ENCODE measurements at regions not wholly inside any gene's neighbourhood (a gene's known extent, or its start where the extent isn't known, plus 50 kb on each side); places are given as distances from the start of the nearest gene placed in this dataset.
A peak's percentile ranks its signal among the peaks of the same experiment; 100 is the strongest.

DNA sequence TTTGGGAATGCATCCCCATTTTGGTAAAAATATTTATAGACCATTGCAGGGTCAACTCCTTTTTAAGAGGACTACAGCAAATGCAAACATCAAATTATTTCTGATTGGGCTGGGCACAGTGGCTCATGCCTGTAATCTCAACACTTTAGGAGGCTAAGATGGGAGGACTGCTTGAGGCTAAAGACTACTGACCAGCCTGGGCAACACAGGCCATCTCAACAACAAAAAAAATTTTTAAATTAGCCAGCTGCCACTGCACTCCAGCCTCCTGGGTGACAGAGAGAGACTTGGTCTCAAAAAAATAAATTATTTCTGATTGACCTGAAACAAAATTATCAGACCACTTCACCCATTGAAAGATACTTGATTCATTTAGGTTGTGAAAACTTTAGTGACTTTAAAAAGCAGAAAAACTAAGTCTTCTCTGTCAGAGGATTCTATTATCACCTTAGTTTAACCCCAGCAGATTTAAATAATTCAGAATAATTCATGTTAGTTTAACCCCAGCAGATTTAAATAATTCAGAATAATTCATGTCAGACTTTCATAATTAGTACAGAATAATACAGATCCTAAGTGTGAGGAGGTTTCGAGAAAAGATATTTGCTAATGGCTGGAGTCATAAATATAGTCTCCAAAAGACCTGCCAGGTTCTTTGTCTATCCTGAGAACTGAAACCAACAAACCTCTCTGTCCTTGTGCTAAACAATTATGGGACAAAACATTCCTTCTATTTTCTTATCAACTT is 183.6 kb upstream of the STT3B start:
- peaks cover 12% of the 10 kb centered on the region for H3K36me3 Mint-ChIP-seq (ENCODE audit: low read depth)
- no peaks in the 10 kb centered on the region for H3K4me1 Mint-ChIP-seq
- H3K27me3 Mint-ChIP-seq = no peaks in the 10 kb centered on the region
- ChIA-PET CTCF (no interaction called here), POLR2A (no interaction called here)
- no peak for DNase-seq
- H3K27ac Mint-ChIP-seq = no peak overlapping the region
- H3K4me3 Mint-ChIP-seq = no peak overlapping the region
- H3K9me3 Mint-ChIP-seq = peaks cover 14% of the 10 kb centered on the region

DNA sequence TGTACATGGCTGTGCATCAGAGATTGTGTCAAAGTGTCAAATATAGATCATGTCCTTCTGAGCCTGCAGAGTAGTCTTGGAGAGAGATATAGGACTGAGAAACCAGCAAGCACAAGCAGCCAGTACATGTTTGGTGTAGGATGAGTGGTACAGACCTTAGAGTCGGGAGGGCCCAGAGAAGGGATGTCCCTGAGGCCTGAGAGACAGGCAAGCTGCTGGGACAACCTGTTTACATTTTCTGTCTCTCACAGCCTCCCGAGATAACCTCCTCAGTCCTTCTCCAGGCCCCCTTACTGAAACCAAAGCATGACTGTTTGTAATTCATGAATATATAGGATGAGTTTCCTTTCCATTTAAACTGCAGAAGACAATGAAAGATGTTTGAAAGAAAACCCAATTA is 182.4 kb upstream of the STT3B start:
- CTCF ChIA-PET = no interaction called here
- no peak overlapping the region for H3K4me3 Mint-ChIP-seq
- H3K27me3 Mint-ChIP-seq = no peaks in the 10 kb centered on the region
- peaks cover 11% of the 10 kb centered on the region for H3K9me3 Mint-ChIP-seq
- POLR2A ChIA-PET = no interaction called here
- peaks cover 9% of the 10 kb centered on the region for H3K36me3 Mint-ChIP-seq (ENCODE audit: low read depth)
- no peaks in the 10 kb centered on the region for H3K4me1 Mint-ChIP-seq
- no peak for DNase-seq
- H3K27ac Mint-ChIP-seq = no peak overlapping the region

DNA sequence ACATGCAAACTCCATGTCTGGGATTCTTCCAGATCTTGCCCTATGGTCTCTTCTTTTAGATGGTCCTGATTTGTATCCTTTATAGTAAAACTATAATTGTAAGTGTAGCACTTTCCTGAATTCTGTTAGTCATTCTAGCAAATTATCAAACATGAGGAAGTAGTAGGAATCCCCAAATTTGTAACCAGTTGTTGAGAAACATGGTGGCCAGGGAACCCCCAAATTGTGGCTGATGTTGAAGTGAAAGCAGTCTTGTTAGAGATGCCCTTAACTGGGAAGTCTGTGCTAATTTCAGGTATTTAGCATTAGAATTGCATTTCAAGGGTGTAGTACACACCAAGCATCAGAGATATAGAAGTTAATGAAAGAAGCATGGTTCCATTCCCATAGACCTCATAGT is 180.4 kb upstream of the STT3B start:
- no peak for DNase-seq
- Mint-ChIP-seq H3K27me3 (no peaks in the 10 kb centered on the region), H3K4me1 (peaks cover 7% of the 10 kb centered on the region), H3K9me3 (peaks cover 12% of the 10 kb centered on the region), H3K36me3 (ENCODE audit: low read depth) (peaks cover 9% of the 10 kb centered on the region), H3K4me3 (no peak overlapping the region), H3K27ac (no peak overlapping the region)
- POLR2A ChIA-PET = no interaction called here
- CTCF ChIA-PET = no interaction called here

DNA sequence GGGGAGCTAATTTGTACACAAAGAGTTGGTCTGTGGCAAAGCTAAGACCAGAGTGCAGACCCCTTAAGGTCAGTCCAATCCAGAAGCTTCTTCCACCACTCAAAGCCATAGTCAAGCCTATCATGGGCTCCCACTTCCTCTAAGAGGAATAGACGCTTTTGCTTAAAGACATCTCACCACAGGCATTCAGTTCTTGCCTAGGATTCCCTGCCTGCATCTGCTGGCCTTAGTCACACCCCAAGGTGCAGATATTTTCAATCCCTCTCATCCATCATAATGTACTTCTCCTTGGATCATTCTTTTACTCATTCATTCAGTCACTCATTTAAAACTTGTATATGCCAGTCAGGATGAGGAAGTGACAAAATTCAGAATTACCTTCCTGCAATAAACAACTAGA is 179.6 kb upstream of the STT3B start:
- POLR2A ChIA-PET = no interaction called here
- no peak for DNase-seq
- H3K4me3 Mint-ChIP-seq = no peak overlapping the region
- peaks cover 10% of the 10 kb centered on the region for H3K9me3 Mint-ChIP-seq
- CTCF ChIA-PET = no interaction called here
- H3K36me3 Mint-ChIP-seq (ENCODE audit: low read depth) = peaks cover 13% of the 10 kb centered on the region
- H3K4me1 Mint-ChIP-seq = peaks cover 14% of the 10 kb centered on the region
- no peak overlapping the region for H3K27ac Mint-ChIP-seq
- H3K27me3 Mint-ChIP-seq = no peaks in the 10 kb centered on the region

DNA sequence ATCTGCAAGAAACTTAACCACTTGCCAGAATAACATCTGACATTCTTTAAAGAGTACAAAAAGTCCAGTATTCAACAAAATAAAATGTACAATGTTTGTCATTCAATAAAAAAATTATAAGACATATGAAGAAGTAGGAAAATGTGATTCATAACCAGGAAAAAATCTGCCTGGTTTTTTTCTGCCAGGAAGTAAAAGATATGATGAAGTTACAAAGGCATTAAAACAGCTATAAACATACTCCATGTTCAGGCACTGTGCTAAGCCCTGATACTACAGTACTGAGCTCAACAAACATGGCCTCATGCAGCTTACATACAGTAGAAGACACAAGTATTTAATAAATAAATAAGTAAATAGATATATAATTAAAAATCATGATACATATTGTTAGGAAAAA is 178.4 kb upstream of the STT3B start:
- ChIA-PET CTCF (no interaction called here), POLR2A (no interaction called here)
- H3K36me3 Mint-ChIP-seq (ENCODE audit: low read depth) = peaks cover 13% of the 10 kb centered on the region
- no peak for DNase-seq
- no peak overlapping the region for H3K4me3 Mint-ChIP-seq
- H3K27ac Mint-ChIP-seq = no peak overlapping the region
- H3K27me3 Mint-ChIP-seq = no peaks in the 10 kb centered on the region
- peaks cover 16% of the 10 kb centered on the region for H3K4me1 Mint-ChIP-seq
- H3K9me3 Mint-ChIP-seq = peaks cover 10% of the 10 kb centered on the region

DNA sequence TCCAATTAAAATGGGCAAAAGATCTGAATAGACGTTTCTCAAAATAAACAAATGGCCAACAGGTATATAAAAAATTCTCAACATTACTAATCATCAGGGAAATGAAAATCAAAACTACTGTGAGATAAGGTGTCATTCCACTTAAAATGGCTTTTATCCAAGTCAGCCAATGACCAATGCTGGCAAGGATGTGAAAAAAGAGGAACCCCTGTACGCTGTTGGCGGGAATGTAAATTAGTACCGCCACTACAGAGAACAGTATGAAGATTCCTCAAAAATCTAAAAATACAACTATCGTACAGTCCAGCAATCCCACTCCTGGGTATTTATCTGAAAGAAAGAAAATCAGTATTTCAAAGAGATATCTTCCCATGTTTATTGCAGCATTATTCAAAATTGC is 176.9 kb upstream of the STT3B start:
- Mint-ChIP-seq H3K27me3 (no peaks in the 10 kb centered on the region), H3K4me3 (no peak overlapping the region), H3K4me1 (peaks cover 17% of the 10 kb centered on the region), H3K9me3 (peaks cover 8% of the 10 kb centered on the region), H3K36me3 (ENCODE audit: low read depth) (peaks cover 11% of the 10 kb centered on the region), H3K27ac (no peak overlapping the region)
- CTCF ChIA-PET = no interaction called here
- no peak for DNase-seq
- POLR2A ChIA-PET = no interaction called here

DNA sequence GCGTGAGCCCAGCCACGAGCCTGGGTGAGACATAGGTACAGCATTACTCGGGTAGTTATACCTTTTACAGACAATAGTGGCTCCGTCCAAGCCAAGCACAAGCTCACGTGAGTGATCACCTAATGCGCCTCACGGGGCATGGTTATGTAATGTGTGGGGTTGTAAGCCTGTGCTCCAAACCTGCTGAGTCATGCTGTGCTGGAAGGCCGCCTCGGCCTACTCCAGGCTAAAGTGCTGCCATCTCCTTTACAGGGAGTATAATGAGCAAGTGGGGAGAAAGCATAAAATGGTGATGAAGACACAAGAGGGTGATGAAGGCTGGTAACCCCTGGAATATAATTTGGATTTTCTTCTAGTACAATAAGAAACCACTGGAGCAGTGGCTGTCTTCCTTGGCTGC is 175.8 kb upstream of the STT3B start:
- H3K4me3 Mint-ChIP-seq = no peak overlapping the region
- DNase-seq = no peak
- H3K36me3 Mint-ChIP-seq (ENCODE audit: low read depth) = peaks cover 11% of the 10 kb centered on the region
- POLR2A ChIA-PET = interaction anchor here (1.2 kb wide), 1 partner anchor 176 kb away, joined by 5 read pairs; the partner anchor contains the start of gene STT3B
- no peaks in the 10 kb centered on the region for H3K27me3 Mint-ChIP-seq
- no peak overlapping the region for H3K27ac Mint-ChIP-seq
- H3K4me1 Mint-ChIP-seq = peaks cover 22% of the 10 kb centered on the region
- CTCF ChIA-PET = no interaction called here
- H3K9me3 Mint-ChIP-seq = peaks cover 7% of the 10 kb centered on the region

DNA sequence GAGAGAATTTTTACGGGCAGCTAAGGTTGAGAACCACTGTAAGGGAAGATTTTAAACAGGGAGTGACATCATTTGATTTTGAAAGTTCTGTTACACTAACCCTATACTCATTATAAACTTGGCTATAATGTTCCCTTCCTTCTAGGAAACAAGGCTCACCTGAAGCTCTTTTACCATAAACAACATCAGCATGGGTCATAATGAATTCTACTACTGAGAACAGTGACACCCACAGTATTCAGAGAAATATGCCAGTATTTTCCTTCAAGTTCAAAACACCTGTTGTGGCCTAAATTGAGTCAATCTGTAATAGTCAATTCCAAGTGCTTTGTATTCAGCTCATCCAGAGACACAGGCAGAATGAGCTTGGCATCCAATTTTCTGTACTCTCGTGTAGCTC is 175.3 kb upstream of the STT3B start:
- Mint-ChIP-seq H3K4me3 (no peak overlapping the region), H3K27me3 (no peaks in the 10 kb centered on the region), H3K9me3 (peaks cover 7% of the 10 kb centered on the region), H3K27ac (peak overlapping the region; percentile 17), H3K36me3 (ENCODE audit: low read depth) (peaks cover 10% of the 10 kb centered on the region), H3K4me1 (peaks cover 24% of the 10 kb centered on the region)
- ChIA-PET POLR2A (interaction anchor here (1.2 kb wide), 1 partner anchor 176 kb away, joined by 5 read pairs; the partner anchor contains the start of gene STT3B), CTCF (no interaction called here)
- DNase-seq = no peak

DNA sequence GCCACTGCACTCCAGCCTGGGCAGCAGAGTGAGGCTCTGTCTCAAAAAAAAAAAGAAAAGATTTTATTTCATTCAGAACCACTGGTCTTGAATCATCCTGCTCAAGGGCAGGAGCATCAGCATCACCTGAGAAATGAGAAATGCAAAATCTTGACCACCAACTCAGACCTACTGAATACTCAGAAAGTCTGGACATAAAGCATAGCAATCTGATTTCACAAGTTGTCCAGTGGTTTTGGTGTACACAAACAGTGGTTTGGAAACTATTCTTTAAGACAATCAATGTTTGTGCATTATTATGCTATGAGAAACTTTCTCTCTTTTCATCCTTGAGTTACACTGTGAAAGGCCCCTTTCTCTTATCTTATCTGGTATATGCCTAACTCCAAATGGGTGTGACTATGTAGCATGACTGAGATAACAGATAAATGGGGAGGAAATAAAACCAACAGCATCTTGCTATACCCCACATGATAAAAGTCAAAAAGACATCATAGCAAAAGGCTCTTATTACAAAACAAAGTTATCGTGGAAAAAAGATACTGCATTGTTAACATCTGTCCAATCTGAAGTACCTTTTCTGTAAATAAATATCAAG is 174.2 kb upstream of the STT3B start:
- ChIA-PET CTCF (no interaction called here), POLR2A (no interaction called here)
- peaks cover 7% of the 10 kb centered on the region for H3K9me3 Mint-ChIP-seq
- peaks cover 8% of the 10 kb centered on the region for H3K36me3 Mint-ChIP-seq (ENCODE audit: low read depth)
- H3K27ac Mint-ChIP-seq = no peak overlapping the region
- H3K27me3 Mint-ChIP-seq = no peaks in the 10 kb centered on the region
- no peak overlapping the region for H3K4me3 Mint-ChIP-seq
- peaks cover 24% of the 10 kb centered on the region for H3K4me1 Mint-ChIP-seq
- DNase-seq = no peak

DNA sequence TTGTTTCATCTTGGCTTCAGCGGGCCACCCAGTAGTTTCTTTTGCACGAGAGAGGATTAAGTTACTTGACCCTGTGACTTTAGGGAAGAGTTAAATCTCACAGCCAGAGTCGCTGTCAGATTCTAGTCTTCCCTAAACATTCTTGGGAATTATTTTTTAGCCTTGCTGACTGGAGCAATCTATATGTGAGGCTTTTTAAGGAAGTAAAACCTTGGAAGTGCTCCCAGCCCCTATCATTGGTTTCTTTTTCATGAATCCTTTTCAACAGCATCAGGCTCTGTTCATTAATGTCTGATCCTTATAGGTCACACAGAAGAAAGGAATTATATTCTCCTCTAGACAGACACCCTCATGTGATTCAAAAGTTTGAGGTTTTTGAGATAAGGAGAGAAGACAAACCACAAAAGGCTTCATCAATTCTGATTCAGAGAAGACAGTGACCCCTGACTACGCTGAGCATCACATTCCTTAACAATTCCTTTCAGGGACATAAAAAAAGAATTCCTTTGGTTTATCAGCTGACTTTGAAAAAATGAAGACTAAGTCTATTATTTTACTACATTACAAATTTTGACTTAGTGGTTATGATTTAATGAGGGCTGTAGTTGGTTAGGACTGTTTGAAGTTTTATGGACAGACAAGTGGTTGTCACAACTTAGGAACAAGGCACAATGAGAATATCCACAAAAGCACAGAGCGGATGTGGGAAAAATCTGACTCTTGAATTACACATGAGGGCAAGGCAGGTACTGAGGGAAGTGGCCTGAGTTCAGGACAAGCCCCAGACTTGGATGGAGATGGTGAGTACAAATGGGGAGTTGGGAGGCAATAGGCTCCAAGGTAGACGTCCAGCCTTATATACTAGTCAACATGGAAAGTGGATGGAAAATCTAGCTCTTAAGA is 171.1 kb upstream of the STT3B start:
- peaks cover 8% of the 10 kb centered on the region for H3K36me3 Mint-ChIP-seq (ENCODE audit: low read depth)
- no peak overlapping the region for H3K4me3 Mint-ChIP-seq
- H3K4me1 Mint-ChIP-seq = peaks cover 23% of the 10 kb centered on the region
- ChIA-PET POLR2A (no interaction called here), CTCF (no interaction called here)
- peaks cover 7% of the 10 kb centered on the region for H3K9me3 Mint-ChIP-seq
- H3K27me3 Mint-ChIP-seq = no peaks in the 10 kb centered on the region
- no peak overlapping the region for H3K27ac Mint-ChIP-seq
- no peak for DNase-seq

DNA sequence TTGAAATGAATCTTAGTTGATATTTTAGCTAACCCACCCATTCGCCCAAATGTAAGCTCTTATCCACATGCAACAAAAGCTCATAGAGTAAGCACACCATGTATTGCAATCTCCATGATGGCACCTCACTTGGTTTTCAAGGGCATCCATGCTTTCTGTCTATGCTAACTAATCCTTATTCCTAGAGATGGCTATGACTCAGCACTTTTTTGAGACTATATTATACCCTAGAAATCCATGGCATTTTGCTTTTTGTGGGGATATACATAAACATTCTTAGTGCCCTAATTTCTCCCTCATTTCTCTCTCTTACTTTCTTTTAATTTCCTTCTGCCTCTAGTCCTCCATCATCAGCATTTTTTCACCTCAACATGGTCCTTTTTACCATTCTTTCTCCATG is 168.5 kb upstream of the STT3B start:
- peaks cover 8% of the 10 kb centered on the region for H3K4me1 Mint-ChIP-seq

DNA sequence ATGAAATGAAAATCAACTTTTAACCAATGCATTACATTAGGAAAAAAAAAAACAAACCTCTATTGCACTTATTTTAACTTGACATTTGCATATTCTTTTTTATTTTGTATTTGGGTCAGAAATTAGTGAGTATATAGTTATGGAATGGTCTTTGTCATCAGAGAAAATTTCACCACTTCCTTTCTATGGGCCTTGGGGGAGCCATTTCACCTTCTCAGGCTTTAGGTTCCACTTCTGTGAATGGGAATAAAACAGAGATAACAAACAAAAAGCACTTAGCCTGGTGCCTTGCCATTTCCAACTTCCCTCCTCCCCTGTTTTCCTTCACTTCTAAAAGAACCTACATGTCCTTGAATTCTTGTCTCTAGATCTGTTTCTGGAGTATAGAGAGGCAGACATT is 168.0 kb upstream of the STT3B start:
- Mint-ChIP-seq H3K9me3 (peaks cover 11% of the 10 kb centered on the region), H3K36me3 (ENCODE audit: low read depth) (peaks cover 4% of the 10 kb centered on the region), H3K27me3 (no peaks in the 10 kb centered on the region), H3K27ac (no peak overlapping the region), H3K4me1 (peaks cover 11% of the 10 kb centered on the region), H3K4me3 (no peak overlapping the region)
- ChIA-PET POLR2A (no interaction called here), CTCF (no interaction called here)
- DNase-seq = no peak

More for the DNA sequence above, 168.5 kb upstream of the STT3B start:
- H3K36me3 Mint-ChIP-seq (ENCODE audit: low read depth) = peaks cover 4% of the 10 kb centered on the region
- no peak overlapping the region for H3K27ac Mint-ChIP-seq
- ChIA-PET CTCF (no interaction called here), POLR2A (no interaction called here)
- peaks cover 9% of the 10 kb centered on the region for H3K9me3 Mint-ChIP-seq
- no peak for DNase-seq
- no peak overlapping the region for H3K4me3 Mint-ChIP-seq
- H3K27me3 Mint-ChIP-seq = no peaks in the 10 kb centered on the region

DNA sequence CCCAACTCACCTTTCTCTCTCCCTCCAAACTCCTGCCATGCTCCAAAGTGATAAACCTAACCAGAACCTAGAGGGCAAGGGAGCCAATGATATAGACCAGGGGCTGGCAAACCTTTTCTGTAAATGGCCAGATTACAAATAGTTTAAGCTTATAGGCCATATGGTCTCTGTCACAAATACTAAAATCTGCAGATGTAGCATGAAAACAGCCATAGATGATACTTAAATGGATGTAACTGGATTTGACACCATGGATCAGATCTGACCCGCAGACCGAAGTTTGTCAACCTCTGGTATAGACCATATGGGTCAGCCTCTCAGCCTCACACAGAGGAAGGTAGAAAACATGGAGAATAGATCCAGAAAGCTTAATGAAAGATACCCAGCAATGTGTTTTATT is 165.2 kb upstream of the STT3B start:
- no peak overlapping the region for H3K4me3 Mint-ChIP-seq
- ChIA-PET POLR2A (no interaction called here), CTCF (no interaction called here)
- DNase-seq = no peak
- H3K4me1 Mint-ChIP-seq = peaks cover 11% of the 10 kb centered on the region
- H3K9me3 Mint-ChIP-seq = peaks cover 11% of the 10 kb centered on the region
- H3K36me3 Mint-ChIP-seq (ENCODE audit: low read depth) = peaks cover 4% of the 10 kb centered on the region
- H3K27me3 Mint-ChIP-seq = no peaks in the 10 kb centered on the region
- H3K27ac Mint-ChIP-seq = no peak overlapping the region

Measured in activated CD4-positive, alpha-beta memory T cell treated with anti-CD3 and anti-CD28 coated beads, Interleukin-2, amount 10 ng/mL, durations not matched to agents 7 days and 5 days (primary cell).